GM18517 (cell line): ENCODE measurements at regions not wholly inside any gene's neighbourhood (a gene's known extent, or its start where the extent isn't known, plus 50 kb on each side); places are given as distances from the start of the nearest gene placed in this dataset.

Experiments used
- ATAC-seq: cut with Tn5 transposase; IDR thresholded peaks from one replicate; pipeline ENCODE4 v1.9.1; 2021; ENCODE audit warnings: mild to moderate bottlenecking, moderate library complexity; ENCODE audit not compliant: unreplicated experiment

DNA sequence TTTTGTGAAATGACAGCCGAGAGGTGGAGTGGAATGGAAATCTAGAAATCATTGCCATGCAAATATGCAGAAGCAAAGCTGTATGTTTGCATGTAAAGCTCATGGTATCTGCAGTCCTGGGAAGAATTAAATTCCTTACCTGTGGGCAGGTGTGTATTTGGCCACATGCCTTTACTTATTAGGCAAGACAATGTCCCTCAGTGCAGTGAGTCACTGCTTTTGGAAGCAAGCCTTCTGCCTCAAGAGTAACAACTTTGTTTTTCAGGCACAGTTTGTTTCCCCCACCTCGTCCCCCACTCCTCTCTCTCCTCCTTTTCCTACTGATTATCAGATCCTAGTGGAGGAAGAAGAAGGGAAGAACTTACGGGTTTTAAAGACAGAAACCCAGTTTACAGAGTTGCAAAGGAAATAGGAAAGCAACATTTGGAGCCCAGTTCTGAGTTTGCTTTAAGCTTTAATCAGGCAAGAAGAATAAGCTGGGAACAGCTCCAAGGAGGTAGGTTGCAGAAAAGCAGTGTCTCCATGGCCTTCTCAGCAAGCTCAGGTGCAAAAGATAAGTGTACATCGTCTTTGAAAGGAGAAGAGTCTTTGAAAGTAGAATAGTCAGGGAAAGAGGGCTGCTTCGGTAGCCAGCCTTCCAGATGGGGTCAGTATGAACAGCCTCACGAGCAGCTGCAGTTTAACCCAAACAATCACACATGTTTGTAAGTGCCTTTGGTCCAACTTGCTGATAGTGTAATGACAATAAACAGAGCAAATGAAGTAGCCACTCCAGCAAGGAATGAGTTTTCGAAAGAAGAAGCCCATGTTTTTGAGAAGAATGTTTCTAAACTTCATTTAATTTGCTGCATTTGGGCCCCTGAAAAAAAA lies 190.1 kb downstream of the KLF5 start:
- ATAC-seq, result no peak

- ATAC-seq, result no peak
These were observed 189.3 kb downstream of the KLF5 start for GRCh38 chr13:73248154-73248553.

GRCh38 chr13:73245246-73245645 lies 186.4 kb downstream of the KLF5 start:
- no peak for ATAC-seq

DNA sequence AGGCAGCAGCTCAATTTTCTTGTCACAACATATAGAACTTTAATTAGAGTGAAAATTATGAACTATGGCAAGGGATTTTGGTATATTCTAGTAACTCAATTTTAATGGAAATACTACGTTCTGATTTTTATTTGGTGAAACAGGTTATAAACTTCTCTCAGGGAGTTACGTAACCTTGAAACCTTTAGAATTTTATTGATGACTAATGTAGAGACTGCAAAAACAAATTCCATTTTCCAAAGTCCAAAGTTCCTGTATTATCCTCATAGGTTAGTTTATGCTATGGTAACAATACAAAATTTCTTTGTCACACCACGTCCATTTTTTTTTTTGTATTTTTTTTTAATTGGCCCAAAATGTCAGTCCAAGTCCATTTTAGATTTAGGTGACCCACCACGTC lies 185.7 kb downstream of the KLF5 start:
- ATAC-seq, result no peak

DNA sequence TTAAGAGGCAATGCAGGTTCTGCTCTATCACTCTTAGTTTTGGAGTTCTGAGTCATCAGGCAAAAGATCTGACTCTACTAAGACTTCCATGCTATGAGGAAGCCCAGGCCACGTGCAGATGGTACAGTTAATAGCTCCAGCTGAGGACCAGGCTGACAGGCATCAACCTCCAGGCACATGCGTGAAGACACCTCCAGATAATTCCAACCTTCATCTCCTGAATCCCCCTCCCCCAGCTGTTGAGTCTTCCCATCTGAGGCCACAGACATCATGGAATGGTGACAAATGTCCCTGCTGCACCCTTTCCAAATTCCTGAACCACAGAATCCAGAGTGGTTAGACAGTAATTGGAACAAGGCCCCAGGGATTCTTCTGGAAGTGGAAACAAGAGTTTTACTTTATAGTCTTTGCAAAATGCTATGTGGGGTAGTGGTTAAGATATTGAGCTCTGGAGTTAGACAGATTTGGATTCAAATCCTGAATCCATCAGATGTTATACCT lies 183.8 kb downstream of the KLF5 start:
- no peak for ATAC-seq

DNA sequence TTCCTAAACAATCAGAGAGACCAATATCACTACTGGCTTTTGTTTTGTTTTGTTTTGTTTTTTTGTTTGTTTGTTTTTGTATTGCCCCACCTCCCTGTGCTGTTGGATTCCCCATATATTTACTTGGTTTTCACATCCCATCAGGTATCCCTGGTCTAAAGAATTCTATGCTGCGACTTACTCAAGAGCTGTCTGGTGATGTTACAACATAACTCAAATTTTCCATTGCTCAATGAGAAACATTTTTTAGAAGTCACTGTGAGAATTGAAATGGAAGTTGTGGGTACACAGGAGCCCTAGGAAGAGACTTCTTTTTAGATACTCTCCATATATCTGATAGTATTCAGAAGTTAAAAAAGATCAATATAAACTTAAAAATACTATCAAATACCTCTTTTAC lies 181.4 kb downstream of the KLF5 start:
- no peak for ATAC-seq

DNA sequence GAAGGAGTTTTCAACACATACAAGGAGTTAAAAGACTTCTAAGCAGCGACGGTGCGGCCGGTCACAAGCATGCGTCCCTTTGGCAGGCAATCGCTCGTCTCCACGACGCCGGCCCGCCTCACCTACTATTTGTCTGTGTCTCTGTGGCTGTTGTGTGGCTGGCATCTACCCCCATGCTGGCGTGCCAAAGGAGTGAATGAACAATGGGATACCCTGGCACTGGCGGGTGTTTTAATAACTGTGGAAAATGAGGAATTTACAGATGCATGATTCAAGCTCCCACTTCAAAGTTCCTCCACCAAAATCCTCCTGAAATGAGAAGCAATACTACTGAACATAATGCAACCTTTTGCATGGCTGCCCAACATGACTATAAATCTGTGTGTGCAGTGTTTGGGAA lies 176.6 kb downstream of the KLF5 start:
- no peak for ATAC-seq

DNA sequence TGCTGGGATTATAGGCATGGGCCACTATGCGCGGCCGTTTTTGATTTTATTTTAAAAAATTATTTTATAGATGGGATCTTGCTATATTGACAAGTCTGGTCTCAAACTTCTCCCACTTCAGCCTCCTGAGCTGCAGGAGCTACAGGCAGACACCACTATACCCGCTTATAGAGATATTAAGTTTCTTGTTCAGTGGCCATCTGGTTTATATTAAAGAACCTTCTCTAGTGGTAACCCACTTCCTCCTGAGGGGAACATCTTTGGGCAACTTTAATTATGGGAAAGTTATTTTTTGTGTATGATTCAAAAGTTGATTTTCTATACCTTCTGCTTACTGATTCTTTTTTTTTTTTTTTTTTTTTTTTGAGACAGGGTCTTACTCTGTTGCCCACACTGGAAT lies 172.7 kb downstream of the KLF5 start:
- no peak for ATAC-seq

DNA sequence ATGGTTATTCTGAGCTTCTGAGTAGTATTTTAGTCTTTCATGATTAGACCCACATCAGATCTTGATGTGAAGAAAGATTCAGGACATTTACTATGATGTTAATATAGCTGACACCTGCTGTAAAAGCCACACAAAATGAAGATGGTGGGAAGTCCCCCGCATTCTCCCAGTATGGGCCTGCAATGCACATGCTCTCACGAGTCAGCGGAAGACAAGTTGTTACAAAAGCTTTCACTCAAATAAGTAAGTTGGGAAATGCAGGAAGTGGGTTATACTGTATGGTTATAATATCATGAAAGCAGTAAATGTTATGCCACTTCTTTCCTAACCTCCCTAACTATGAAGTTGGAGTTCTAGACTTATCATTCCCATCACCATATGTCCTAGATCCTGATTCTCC lies 171.9 kb downstream of the KLF5 start:
- no peak for ATAC-seq

- ATAC-seq, result no peak
These were observed 169.7 kb downstream of the KLF5 start for GRCh38 chr13:73228546-73228945.

DNA sequence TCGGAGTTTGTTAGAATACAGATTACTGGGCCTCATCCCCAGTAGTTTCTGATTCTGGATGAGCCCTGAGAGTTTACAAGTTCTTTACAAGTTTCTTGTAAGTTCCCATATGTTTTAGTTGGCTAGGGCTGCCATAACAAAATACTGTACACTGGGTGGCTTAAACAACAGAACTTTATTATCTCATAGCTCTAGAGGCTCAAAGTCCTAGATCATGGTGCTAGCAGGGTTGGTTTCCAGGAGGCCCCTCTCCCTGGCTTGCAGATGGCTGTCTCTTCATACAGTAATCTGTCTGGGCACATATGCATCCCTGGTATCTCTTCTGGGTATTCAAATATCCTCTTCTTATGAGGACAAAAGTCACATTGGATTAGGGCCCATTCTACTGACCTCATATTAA lies 167.2 kb downstream of the KLF5 start:
- ATAC-seq, result no peak

DNA sequence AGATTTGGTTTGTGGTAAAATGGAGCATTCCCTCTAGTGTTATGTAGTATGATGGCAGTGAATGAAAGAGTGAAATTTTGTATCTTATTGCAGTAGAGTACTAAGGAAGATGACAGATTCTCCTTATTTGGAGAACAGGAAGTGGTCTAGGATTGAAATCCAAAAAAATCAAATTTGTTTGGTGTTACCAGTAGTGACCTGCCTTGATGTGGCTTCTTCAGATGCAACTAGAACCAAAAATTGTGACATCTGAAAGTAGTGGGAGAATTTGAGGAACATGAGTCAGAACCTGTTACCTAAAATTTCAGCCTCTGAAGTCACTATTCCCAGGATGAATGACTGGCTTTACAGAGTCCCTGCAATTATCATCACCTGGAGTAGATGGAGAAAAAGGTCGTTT lies 165.9 kb downstream of the KLF5 start:
- no peak for ATAC-seq

DNA sequence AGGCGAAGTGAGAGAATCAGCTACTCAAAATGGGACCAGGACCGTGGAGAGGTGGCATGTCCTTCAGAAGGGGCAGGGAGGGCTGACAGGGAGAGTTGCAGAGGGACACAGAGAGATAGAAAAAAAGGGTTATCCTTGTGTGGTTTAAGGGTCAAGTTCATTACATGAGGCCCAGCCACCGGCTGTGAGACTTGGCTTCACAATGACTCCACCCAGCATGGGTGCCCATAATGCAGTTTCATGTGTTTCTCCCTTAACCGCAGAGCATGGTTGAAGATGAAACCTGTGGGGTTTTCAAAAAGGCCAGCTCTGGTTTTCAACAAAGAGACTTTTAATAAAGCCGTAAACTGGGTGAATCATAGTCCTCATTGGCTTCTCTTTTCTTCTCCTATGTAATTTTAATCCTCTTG lies 164.6 kb downstream of the KLF5 start:
- peak; percentile 92 for ATAC-seq

DNA sequence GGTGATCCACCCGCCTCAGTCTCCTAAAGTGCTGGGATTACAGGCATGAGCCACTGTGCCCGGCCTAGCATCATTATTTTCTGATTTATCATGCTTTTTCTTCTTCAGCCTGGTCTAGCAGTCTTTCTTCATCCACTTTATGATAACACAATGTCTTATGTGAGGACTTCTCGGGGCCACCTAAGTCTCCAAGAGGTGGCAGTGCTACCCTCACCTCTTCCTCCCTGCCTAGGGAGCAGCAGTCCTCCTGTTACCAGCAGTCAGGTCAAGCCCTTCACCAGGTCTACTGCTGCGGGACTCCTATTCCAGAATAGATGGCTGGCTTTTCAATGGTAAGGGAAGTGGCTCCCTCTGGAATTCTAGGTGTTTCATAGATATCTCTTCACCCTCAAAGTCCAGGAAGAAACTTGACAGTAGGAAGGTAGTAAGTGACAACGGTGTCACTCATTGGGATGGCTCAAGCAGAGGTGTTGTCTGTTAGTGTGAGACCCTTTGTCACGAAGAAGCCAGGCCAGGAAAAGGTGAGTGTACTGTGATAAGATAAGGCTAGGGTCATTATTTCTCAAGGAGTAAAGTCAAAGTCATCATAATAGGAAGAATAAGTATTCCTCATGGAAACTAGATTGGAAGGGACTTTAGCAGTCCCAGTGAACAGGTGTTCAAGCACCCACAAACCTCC lies 164.0 kb downstream of the KLF5 start:
- no peak for ATAC-seq

DNA sequence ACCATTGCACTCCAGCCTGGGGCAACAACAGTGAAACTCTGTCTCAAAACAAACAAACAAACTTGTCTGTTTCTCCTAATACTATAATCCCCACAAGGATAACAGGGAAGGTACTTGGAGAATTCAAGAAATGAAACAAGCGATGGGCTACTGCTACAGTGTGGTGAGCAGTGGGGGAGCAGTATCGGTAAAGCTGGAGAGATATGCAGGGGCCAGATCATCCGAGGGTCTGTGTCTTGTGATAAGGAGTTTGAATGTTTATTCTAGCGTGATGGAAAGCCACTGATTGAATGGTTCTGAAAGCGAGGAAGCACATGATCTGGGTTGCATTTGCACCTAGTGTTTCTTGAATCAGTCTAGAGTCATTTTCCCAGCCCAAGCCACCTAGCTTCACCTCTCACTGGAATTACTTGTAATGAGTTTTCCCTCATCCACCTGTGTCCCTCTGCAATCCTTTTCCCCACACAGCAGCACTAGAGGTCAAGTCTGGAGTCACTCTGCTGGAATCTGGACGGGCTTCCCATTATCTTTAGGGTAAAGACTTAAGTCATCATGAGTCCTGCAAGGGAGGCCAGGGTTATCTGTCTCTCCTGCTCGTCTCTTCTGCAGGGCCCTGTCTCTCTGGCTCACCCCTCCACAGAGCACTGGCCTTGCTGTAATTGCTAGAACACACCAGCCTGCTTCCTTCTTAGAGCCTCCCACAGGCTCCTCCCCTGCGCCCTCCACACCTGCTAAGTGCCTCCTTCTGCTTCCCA lies 162.3 kb downstream of the KLF5 start:
- ATAC-seq, result no peak

DNA sequence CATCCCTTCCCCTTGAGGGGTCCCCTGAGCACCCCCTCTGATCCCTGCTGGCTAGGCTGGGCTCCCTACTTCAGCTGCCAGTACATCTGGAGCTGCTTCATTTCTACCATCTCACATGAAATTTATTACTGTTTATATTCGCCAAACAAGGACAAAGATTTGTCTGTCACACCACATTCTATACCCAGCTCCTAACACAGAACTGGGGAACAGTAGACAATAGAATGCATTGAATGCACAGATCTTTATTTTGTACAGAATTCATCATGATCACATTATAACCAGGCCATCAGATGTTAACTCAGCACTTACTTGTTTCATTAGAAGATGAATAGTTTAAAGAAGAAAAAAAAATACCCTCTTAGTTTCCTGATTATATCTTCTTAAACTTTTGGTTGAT lies 159.4 kb downstream of the KLF5 start:
- no peak for ATAC-seq

DNA sequence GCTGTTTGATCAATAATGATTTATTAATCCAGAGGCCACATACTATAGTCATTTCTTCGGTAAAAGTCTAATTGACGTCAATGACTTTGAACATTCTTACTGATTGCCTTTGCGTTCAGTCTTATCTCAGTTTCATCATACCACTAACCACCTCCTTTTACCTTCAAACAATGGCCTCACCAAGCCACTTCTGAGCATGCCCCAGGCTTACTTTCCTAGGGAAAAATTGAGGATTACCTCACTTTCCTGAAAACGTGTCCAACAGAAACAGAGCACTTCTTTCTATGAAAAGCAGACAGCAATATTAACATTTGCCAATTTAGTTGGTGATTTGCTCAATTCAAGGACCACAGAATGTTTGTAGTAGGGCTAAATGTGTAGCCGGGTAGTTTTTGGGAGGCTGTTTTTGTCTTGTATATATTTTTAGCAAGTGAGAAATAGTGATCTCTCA lies 157.6 kb downstream of the KLF5 start:
- ATAC-seq, result no peak

GRCh38 chr13:73215823-73216222 lies 157.0 kb downstream of the KLF5 start:
- ATAC-seq, result no peak

DNA sequence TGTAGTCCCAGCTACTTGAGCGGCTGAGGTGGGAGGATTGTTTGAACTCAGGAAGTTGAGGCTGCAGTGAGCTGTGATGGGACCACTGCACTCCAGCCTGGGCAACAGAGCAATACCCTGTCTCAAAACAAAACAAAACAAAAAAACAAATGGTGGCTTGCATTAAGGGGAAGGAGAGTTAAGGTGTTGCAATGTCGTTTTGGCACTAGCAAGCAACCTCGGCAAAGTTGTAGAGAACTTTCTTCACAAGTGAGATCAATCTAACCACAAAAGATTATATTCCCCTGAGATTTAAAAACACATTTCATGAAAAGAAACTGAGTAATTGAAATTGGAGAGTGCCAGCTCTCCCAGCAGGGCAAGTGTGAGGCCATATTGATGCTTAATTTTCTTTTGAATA lies 153.7 kb downstream of the KLF5 start:
- no peak for ATAC-seq

GRCh38 chr13:73210218-73210883 lies 151.5 kb downstream of the KLF5 start:
- ATAC-seq, result no peak

- ATAC-seq, result no peak
These were observed 146.1 kb downstream of the KLF5 start for GRCh38 chr13:73204952-73205351.
